AG20443 (cell line): ENCODE measurements at regions not wholly inside any gene's neighbourhood (a gene's known extent, or its start where the extent isn't known, plus 50 kb on each side); places are given as distances from the start of the nearest gene placed in this dataset.
"Not testable (repeated sequence)": the region's sequence is repeated elsewhere in the genome, so short reads cannot be mapped to it uniquely, and the experiment has no call there.

Source experiments
- DNase-seq: peaks from one replicate; pipeline ENCODE4 v3.0.0; 2012; ENCODE audit warnings: low spot score, mixed read lengths

DNA sequence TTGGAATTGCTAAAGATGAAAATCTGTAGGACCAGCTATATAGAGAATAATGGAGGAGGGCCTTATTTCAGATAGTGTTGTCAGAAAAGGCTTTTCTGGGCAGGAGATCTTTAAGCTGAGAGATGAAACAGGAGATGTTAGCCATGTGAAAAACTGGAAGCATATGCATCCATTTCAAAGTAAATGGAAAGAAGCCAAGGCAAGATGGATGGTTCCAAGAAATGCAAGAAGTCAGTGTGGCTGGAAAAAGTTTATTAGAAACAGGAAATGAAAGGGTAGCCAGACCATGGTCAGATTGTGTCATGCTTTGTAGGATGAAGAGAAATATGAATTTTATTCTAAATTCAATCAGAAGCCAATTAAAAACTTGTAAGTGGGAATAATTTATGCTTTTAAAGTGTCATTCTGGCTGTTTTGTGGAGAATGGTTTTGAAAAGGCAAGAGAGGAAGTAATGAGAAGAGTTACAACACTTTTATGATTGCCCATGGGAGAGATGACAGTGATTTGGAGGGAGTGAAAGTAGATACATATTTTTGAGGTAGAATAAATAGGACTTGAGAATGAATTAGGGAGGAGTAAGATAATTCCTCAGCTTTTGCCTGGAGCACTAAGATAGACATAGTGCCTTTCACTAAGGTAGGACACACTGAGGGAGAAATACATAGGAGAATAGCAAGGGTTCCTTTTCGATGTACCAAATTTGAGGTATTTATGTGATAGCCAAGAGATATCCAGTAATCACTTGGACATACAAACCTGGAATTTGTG is 620.1 kb downstream of the HTR1B start:
- no peak for DNase-seq

DNA sequence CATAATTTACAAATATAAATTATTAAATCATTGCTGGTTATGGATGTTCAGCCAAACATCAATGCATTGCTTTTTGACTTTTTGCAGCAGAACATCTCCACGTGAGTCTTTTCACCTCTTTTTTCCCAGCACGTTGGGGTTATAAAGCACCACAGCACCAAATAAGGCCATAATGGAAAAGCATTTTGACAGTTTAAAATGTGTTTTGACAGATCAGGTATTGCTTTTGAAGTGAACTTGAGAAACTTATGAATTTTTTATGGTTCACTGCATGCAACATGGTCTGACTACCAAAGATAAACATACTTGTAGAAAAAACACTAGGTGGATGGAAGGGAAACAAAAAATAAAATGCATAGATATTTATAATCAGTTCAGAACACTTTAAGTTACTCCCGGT is 622.4 kb downstream of the HTR1B start:
- DNase-seq, result no peak

DNA sequence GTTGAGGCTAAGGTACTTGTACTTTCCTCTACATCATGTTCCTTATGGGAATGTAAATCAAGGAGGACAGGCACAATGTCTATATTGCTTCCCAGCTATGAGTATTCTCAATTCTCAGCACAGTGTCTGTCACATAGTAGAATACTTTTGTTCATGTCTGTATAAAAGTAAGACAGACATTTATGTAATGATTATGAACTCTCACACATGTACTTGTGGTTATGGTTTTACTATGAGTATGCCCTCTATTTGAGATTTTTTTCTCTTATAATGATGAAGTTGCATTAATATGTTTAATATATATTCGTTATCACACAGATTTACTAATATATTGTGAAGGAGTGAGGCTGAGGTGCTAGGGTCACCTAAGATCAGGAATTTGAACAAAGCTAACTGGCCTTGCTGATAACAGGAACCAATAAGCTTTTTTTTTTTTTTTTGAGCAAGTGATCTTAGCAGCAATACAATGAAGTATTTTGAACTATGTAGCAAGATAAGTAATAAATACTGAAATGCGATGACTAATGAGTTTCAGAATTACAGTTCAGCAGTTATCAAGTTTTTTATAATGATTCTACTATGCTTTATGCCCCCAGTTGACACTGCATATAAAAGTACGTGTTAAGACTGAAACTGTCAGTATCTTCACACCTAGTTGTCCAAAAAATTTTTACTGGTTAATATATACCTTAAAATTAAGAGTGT is 623.1 kb downstream of the HTR1B start:
- no peak for DNase-seq

DNA sequence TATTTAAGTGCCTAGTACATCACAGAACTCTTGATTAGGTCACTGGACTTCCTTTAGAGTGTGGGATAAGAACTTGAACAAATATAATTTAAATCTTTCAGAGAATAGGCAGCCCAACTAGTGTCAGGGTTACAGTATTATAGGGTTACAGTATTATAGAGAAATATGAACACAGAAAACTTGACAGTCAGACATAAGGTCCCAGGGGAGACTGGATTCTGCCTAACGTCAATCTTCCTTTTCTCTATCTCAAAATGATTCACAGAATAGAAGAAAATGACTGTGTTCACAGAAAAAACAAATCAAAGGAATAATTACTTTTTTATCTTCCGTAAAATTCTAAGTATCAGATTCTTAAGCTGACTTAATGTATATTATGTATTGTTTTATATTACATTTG is 623.8 kb downstream of the HTR1B start:
- DNase-seq, result no peak

DNA sequence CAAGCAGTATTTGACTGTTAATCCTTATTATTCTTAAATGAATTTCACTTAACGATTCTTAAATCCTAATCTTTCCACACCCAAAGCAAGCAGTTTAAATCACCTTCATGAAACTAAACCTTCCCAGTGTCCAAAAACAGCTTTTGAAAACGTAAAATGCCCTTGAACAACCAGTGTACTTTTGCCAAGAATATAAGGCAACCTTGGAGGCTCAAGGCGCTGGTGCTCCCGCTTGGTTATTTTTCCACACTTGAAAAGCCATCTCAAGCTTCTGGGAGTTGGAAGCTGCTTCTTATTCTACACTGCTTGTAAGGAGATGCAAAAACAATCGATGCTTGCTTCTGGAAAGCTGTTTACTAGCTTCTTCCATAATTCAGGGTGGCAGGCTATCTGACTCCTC is 625.7 kb downstream of the HTR1B start:
- DNase-seq, result no peak

DNA sequence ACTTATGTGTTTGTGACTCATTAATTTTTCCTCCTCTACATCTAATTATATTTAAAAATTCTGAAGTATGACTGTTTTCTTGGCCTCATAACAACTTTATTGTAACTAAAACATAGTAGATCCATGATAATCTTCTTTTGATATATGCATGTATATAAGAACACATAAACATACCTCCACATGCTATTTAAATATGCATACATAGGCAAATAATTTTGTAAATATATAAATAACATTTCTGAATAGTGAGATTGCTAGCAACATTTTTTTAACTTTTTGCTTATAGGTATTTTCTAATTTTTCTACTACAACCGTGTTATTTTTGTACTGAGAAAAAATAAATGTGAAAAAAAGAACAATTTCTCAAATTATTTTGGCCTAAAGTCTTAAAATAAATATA is 627.6 kb downstream of the HTR1B start:
- DNase-seq, result no peak

DNA sequence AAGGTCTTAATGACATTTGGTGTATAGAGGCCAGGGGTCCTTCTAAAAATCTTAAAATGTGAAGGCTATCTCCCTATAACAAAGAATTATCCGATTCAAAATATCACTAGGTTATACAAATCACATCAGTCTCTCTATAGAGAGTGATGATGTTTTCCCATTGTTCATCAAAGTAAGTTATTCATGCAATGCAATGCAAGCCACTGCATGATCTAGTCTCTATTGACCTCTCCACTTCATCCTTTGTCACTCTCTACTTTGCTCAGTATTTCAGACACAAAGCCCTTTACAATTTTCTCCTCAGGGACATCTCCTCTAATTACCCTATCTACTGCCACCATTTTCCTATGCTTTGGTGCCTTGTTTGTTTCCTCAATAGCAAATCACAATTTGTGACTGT is 628.0 kb downstream of the HTR1B start:
- DNase-seq, result no peak

DNA sequence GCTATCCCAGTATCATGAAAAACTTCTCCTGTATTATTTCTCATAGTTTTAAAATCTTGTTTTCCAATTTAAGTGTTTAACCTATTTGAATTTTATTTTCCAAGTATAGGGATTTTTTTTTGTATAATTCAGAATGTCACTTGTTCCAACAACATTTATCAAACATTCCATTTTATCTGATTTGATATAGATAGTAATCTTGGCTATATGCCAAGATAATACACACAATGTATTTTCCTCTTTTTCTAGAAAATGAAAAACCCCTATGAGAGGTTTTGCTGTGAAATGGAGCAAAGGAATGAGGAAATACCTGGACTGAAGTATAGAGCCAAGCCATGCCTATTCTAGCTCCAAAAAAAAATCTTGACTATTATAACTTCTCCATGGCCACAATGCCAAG is 628.9 kb downstream of the HTR1B start:
- DNase-seq, result no peak

DNA sequence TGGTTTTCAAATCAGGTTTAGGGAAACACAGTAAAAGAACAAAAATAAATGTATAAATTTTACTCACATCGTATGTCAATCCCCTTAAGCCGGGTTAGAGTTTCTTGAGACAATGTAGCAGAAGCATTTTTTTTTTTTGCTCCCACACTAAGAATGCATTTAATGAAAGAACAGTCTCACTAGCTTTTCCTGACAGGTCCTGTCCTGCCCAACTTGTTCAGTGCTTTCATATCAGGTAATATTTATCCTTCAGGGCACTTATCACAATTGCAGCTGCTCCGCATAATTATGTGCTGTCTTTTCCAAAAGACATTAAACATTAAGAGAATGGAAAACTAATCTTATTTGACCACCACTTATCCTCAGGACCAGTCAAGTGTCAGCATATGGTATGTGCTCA is 632.0 kb downstream of the HTR1B start:
- no peak for DNase-seq

DNA sequence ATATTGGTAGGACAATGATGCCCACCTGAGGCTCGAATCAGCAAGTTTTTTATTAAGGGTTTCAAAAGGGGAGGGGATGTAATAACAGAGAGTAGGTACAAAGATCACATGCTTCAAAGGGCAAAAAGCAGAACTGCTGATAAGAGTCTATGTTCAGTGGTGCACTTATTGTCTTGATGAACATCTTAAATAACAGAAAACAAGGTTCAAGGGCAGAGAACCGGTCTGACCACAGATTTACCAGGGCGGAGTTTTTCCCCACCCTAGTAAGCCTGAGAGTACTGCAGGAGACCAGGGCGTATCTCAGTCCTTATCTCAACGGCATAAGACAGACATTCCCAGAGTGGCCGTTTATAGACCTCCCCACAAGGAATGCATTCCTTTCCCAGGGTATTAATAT is 639.7 kb downstream of the HTR1B start:
- not testable (repeated sequence) for DNase-seq

DNA sequence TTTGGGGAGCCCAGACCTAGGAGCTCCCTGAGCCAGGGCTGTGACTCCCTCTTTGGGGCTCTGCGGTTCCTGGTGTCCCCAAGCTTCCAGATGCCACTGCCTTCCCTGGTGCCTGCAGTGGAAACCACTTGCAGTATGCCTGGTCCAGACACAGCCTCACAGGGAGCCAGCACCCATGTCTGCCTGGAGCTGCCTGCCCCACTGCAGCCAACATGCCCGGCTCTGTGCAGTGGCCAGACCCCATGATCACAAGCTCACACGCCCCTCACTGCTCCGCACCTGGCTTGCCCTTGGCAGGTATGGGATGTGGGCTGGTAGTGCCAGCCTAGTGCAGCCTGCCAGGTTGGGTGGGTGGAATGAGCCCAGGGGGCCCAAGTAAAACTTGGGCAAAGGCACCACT is 644.8 kb downstream of the HTR1B start:
- no peak for DNase-seq

DNA sequence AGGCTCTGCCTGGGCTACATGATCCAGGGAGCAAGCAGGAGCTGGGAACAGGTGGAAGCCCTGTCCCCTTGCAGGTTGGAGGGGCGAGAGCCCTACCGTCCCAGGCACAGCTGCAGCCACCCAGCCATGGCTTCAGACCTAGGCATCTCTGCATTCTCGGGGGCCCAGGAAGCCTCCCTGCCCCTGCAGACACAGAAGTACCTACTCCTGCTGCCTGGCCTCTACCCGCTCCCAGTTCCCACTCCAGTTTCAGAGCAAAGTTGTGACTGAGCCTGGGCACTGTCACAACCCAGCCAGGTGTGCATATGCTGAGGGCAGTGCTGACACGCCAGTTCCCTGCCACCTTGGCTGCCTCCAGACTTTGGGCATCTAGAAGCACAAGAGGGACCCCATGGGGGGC is 645.9 kb downstream of the HTR1B start:
- DNase-seq, result no peak

DNA sequence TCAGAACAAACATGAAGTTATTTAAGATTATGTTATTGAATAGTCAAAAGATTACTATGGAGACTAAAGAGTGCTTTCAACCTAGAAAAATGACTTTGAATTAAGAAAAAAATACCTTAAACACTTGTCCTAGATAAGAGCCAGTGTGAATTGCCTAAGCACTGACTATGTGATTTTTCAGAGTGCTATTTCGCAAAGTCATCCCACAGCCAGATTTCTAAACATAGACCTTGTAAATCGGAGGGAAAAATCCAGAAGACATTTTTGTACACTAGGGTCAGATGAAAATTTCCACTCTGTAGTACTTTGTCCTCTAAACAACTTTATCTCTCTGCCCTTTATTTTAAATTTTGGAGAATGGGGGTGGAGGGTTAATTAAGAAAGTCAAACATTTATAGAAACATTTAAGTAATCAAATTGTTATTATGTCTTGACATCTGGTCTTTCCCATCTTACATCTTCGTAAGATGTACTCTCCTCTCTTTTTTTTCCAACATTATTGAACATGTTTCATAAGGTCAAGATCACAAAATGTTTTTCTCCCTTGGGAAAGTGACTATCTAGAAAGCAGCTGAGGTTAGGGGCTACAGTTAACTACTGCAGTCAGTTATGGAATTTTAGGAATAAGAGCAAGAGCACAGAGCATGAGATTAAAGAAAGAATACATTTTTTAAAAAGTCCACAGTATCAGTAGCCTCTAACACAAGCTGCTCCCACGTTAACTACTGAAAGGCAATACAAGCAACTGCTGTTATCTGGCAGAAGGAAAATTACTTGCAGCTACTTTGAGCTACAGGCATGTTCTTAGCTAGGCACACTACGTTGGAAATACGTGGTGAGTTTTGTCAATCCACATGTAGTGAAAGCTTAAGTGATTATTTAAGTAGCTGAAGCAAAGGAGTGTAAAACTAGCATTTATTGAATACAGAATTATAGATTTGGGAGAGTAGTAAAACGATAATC is 648.5 kb downstream of the HTR1B start:
- no peak for DNase-seq

DNA sequence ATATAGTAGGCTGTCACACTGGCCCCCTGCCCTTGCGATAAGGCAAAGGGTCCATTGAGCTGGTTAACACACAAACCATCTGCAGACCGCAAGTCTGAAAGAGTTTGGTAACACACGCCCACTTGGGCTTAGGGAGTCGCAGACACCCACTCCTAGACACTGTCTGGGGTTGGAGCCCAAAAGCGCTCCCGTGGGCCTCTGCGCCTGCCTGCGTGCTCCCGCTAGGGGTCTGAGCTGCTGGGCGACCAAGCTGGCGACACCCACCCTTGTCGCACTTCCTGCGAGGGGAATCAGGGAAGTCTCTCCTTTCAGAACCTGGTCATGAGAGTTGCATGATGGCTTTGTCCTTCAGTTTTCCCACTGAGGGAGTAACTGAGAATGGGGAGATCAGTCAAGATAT is 653.0 kb downstream of the HTR1B start:
- no peak for DNase-seq

DNA sequence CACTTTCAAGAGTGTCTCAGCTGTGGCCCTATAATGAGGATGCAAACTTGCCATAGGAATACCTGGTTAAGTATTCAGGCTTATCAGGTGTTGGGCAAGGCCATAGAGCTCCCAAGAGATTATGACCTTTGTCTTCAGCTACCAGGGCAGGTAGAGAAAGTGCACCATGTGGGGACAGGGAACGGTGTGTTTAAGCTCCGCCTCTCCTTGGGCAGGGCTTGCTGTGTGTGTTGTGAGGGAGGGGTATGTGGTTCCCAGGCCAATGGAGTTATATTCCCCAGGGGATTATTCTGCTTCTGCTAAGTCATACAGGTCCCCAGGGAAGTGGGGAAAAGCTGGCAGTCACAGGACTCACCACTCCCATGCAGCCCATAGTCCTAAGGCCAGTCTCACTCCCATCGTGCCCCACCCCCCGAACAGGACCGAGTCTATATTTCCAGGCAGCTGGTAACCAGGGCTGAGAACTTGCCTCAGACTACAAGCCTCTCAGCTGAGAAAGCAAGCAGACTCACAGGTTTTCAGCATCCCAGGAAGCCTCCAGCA is 660.2 kb downstream of the HTR1B start:
- no peak for DNase-seq

DNA sequence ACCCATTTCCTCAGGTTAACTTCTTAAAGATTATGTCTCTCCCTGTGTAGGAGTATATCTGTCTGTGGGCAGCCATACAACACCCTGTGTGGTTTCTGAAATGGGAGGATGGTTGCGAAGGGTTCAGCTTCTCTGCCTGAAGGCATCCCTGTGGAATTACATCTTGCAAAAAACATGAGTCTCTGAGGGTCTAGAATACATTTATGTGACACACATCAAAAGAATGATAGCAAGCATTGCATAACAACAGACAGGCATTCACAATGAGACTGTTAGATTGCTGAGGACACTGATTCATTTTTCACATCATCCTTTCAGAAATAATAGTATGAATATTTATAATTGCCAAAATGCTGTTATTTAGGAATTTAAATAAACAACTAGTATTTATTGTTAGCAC is 670.9 kb downstream of the HTR1B start:
- no peak for DNase-seq

DNA sequence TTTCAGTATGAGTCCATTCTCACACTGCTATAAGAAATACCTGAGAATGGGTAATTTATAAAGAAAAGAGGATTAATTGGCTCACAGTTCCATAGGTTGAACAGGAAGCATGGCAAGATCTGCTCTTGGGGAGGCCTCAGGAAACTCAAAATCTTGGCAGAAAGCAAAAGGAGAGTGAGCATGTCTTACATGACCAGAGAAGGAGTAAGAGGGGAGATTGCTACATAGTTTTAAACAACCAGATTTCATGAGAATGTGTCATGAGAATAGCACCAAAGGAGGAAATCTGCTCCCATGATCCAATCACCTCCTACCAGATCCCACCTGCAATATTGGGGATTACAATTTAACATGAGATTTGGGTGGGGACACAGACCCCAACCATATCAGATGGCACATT is 672.4 kb downstream of the HTR1B start:
- no peak for DNase-seq

DNA sequence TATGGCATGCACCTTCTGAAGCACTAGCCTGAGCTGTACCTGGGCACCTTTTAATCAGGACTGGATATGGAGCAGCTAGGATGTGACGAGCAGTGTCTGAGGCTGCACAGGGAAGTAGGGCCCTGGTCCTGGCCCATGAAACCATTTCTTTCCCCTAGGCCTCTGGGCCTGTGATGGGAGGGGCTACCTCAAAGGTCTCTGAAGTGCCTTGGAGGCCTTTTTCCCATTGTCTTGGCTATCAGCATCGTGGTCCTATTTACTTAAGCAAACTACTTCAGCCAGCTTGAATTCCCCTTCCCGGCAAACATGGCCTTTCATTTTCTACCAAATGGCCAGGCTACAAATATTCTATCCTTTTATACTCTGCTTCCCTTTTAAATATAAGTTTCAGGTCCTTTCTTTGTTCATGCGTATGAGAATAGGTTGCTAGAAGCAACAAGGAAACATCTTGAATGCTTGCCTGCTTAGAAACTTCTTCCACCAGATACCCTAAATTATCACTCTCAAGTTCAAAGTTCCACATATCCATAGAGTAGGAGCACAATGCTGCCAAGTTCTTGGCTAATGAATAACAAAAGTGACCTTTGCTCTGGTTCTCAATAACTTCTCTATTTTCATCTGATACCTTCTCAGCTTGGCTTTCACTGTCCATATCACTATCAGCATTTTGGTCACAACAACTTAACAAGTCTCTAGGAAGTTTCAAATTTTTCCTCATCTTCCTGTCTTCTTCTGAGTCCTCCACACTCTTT is 673.1 kb downstream of the HTR1B start:
- DNase-seq, result no peak

DNA sequence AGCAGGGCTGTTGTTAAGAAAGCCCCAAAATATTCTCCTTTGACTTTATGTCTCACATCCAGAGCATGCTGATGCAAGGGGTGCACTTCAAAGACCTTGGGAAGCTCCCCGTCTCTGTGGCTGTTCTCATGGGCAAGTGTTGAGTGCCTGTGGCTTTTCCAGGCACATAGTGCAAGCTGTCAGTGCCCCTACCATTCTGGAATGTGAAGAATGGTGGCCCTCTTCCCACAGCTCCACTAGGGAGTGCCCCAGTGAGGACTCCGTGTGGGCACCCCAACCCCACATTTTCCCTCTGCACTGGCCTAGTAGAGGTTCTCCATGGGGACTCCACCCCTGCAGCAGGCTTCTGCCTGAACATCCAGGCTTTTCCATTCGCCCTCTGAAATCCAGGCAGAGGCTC is 673.7 kb downstream of the HTR1B start:
- DNase-seq, result no peak

DNA sequence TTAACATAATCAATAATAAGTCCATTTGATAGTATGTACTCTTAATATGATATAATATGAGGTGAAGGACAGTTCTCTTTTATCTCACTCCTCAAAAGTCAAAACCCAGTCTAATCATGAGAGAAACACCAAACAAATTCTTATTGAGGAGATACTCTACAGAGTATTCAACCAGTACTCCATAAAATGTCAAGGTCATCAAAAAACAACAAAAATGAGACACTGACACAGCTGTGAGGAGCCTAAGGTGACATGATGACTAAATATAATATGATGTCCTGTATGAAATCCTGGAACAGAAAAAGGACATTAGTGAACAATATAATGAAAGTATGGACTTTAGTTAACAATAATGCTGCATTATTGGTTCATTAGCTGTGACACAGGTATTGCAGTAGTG is 675.1 kb downstream of the HTR1B start:
- DNase-seq, result no peak

DNA sequence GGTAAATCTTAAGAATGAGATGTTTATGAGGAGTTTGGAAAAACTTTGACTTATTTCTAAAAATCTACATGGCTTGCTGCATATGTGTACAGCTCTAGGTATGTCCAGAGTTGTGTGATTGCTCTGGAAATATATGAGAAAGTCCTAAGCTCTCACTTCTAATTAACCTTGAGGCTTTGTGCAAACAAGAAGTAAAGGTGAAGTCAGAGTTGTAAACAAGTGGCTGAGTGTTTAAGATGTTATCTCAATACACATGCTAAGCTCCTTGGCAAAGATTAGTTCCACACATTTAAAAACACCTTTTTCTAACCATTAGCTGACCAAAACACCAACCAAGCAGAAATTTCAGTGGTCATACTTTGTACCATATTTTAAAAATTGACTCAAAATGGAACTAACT is 684.2 kb downstream of the HTR1B start:
- DNase-seq, result no peak

DNA sequence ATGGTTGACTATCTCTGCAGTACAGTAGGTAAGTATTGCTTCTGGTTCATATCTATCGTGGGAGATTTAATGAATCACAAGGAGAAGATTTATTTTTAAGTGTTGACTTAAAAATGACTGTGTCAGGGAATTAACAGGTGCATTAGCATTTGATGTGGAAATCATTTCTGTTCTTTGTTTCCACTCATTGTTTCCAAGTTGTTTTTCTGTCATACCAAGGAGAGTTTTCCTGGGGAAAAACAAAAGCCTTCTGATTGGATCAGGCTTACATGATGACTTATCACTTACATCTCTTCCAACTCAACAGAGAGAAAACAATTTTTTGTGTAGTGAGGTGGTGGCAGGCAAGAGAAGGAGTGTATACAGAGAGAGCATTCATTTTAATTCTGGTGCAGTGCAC is 686.4 kb downstream of the HTR1B start:
- no peak for DNase-seq
